ENCODE measurements at regions not wholly inside any gene's neighbourhood (a gene's known extent, or its start where the extent isn't known, plus 50 kb on each side); places are given as distances from the start of the nearest gene placed in this dataset.

DNA sequence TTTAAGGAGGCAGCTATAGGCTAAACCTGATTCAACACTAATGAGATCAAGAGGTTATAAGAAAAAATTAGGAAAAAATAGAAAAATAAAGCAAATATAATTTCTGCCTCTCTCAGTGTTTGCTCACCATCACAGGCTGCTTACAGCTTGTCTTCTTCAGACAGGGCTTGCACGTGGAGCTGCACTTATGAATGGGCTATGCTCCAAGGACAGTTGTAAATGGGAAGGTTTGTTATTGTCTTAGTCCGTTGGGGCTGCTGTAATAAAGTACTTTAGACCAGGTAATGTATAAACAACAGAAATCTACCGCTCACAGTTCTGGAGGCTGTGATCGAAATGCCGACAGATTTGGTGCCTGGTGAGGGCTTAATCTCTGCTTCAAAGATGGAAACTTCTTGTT lies 219.8 kb downstream of the NEBL start:
- H3K9me3 ChIP-seq (ENCODE audit: severe bottlenecking), result no peaks in the 10 kb centered on the region
- TF ChIP-seq, protein P1, sequence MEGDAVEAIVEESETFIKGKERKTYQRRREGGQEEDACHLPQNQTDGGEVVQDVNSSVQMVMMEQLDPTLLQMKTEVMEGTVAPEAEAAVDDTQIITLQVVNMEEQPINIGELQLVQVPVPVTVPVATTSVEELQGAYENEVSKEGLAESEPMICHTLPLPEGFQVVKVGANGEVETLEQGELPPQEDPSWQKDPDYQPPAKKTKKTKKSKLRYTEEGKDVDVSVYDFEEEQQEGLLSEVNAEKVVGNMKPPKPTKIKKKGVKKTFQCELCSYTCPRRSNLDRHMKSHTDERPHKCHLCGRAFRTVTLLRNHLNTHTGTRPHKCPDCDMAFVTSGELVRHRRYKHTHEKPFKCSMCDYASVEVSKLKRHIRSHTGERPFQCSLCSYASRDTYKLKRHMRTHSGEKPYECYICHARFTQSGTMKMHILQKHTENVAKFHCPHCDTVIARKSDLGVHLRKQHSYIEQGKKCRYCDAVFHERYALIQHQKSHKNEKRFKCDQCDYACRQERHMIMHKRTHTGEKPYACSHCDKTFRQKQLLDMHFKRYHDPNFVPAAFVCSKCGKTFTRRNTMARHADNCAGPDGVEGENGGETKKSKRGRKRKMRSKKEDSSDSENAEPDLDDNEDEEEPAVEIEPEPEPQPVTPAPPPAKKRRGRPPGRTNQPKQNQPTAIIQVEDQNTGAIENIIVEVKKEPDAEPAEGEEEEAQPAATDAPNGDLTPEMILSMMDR (IDR thresholded peaks at IDR 0.05; ENCODE audit: poor library complexity, severe bottlenecking), result no peak
- no peak overlapping the region for H3K27ac ChIP-seq (ENCODE audit: poor library complexity, severe bottlenecking)
- peaks cover 5% of the 10 kb centered on the region for H3K27me3 ChIP-seq (ENCODE audit: insufficient read depth, poor library complexity, severe bottlenecking)
- ATAC-seq (ENCODE audit: low read depth), result no peak
- no peak for DNase-seq (ENCODE audit: low spot score)
- H3K36me3 ChIP-seq (ENCODE audit: low read depth), result no peaks in the 10 kb centered on the region
- H3K4me1 ChIP-seq (ENCODE audit: insufficient read depth, poor library complexity, severe bottlenecking), result no peaks in the 10 kb centered on the region
- H3K4me3 ChIP-seq (ENCODE audit: severe bottlenecking), result no peak overlapping the region

DNA sequence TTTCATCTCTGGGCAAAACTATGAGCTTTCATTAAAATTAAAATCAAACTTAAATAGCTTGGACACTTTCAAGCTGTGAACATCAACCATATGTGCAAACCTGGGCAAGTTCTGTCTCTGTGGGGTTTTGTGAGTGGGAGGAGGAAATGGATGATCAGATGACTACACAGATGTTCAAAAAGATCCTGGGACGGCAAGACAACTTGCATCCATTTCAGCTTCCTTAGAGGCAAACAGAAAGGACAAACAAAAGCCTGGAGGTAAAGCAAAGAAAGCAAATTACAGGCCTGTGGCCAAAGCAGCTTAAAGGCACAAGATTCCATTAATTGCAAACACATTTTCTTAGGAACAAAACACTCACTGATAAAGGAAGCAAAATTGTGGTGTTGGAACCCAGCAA lies 222.2 kb downstream of the NEBL start:
- Histone ChIP-seq H3K27ac (ENCODE audit: poor library complexity, severe bottlenecking) (no peak overlapping the region), H3K27me3 (ENCODE audit: insufficient read depth, poor library complexity, severe bottlenecking) (peaks cover 5% of the 10 kb centered on the region), H3K9me3 (ENCODE audit: severe bottlenecking) (no peaks in the 10 kb centered on the region), H3K36me3 (ENCODE audit: low read depth) (no peaks in the 10 kb centered on the region), H3K4me3 (ENCODE audit: severe bottlenecking) (no peak overlapping the region), H3K4me1 (ENCODE audit: insufficient read depth, poor library complexity, severe bottlenecking) (no peaks in the 10 kb centered on the region)
- ATAC-seq (ENCODE audit: low read depth), result no peak
- DNase-seq (ENCODE audit: low spot score), result no peak
- TF ChIP-seq, protein P1 (IDR thresholded peaks at IDR 0.05; ENCODE audit: poor library complexity, severe bottlenecking), result no peak

DNA sequence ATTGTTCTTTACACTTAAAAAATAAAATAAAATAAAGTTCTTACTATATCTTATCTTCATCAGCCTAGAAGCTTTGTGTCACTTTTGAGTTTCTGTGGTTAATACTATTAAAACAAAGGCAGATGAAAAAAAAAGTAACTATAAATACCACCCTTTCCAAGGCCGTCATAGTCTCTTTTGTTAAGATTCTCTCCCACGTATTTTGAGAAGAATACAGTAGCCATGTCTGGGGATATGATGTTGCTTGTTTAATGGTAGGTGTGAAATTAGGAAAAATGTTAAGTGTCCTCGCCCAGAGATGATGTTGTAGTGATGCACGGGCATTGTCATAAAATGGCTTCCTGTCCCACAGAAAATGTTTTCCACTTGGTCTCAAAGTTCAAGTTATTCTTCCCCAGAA lies 223.9 kb downstream of the NEBL start:
- TF ChIP-seq, protein P1 (IDR thresholded peaks at IDR 0.05; ENCODE audit: poor library complexity, severe bottlenecking), result no peak
- DNase-seq (ENCODE audit: low spot score) (no peak), ATAC-seq (ENCODE audit: low read depth) (no peak)
- no peaks in the 10 kb centered on the region for H3K4me1 ChIP-seq (ENCODE audit: insufficient read depth, poor library complexity, severe bottlenecking)
- no peaks in the 10 kb centered on the region for H3K9me3 ChIP-seq (ENCODE audit: severe bottlenecking)
- H3K27me3 ChIP-seq (ENCODE audit: insufficient read depth, poor library complexity, severe bottlenecking), result peaks cover 5% of the 10 kb centered on the region
- no peak overlapping the region for H3K27ac ChIP-seq (ENCODE audit: poor library complexity, severe bottlenecking)
- H3K36me3 ChIP-seq (ENCODE audit: low read depth), result no peaks in the 10 kb centered on the region
- no peak overlapping the region for H3K4me3 ChIP-seq (ENCODE audit: severe bottlenecking)

DNA sequence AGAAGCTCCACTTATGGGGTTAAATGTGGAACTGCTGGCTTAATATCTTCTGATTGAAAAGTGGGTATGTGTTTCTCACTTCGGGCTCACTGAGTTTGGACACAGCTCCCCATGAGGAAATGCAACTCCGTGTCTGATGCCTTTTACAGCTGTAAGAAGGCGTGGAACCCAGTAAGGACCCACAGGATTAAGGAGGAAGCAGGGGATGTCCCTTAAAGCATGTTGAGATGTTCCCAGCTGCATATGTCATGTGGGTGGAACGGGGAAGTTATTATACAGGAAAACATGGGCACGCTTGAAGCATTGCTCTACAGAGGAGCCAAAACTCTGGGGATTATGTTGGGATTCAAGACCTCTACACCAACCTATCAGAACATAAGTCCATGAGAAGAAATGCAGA lies 224.4 kb downstream of the NEBL start:
- Histone ChIP-seq H3K4me3 (ENCODE audit: severe bottlenecking) (no peak overlapping the region), H3K27ac (ENCODE audit: poor library complexity, severe bottlenecking) (no peak overlapping the region), H3K36me3 (ENCODE audit: low read depth) (no peaks in the 10 kb centered on the region), H3K4me1 (ENCODE audit: insufficient read depth, poor library complexity, severe bottlenecking) (no peaks in the 10 kb centered on the region), H3K27me3 (ENCODE audit: insufficient read depth, poor library complexity, severe bottlenecking) (peaks cover 5% of the 10 kb centered on the region), H3K9me3 (ENCODE audit: severe bottlenecking) (no peaks in the 10 kb centered on the region)
- TF ChIP-seq, protein P1 (IDR thresholded peaks at IDR 0.05; ENCODE audit: poor library complexity, severe bottlenecking), result no peak
- DNase-seq (ENCODE audit: low spot score), result no peak
- ATAC-seq (ENCODE audit: low read depth), result no peak

DNA sequence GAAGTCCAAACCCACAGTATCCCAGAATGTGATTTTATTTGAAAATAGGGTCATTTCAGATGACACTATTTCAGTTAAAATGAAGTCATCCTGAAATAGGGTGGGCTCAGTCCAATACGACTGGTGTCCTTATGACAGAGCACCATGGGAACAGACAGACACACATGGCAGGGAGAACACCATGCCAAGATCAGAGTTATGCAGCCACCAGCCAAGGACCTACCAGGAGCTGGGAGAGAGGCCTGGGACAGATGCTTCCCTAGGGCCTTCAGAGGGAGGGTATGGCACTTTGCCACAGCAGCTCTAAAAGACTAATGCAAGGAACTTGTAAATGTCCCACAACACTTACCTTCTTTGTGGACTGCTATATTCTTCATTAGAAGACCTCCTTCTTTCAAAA lies 226.5 kb downstream of the NEBL start:
- Histone ChIP-seq H3K4me1 (ENCODE audit: insufficient read depth, poor library complexity, severe bottlenecking) (no peaks in the 10 kb centered on the region), H3K9me3 (ENCODE audit: severe bottlenecking) (no peaks in the 10 kb centered on the region), H3K27me3 (ENCODE audit: insufficient read depth, poor library complexity, severe bottlenecking) (peaks cover 5% of the 10 kb centered on the region), H3K4me3 (ENCODE audit: severe bottlenecking) (no peak overlapping the region), H3K27ac (ENCODE audit: poor library complexity, severe bottlenecking) (no peak overlapping the region), H3K36me3 (ENCODE audit: low read depth) (no peaks in the 10 kb centered on the region)
- no peak for DNase-seq (ENCODE audit: low spot score)
- TF ChIP-seq, protein P1 (IDR thresholded peaks at IDR 0.05; ENCODE audit: poor library complexity, severe bottlenecking), result no peak
- no peak for ATAC-seq (ENCODE audit: low read depth)

Measured in RWPE2 (cell line).